H1 (cell line): ENCODE measurements at regions not wholly inside any gene's neighbourhood (a gene's known extent, or its start where the extent isn't known, plus 50 kb on each side); places are given as distances from the start of the nearest gene placed in this dataset.

Experiments used
- CTCF ChIA-PET: fragments of 300-600 bp; sonication (Branson Sonifier 250); formaldehyde crosslinking; loops from one replicate; lab custom pipeline; 2021; ENCODE audit not compliant: partially characterized antibody; lab: Charles Lee
- POLR2A ChIA-PET: fragments of 300-600 bp; sonication (Branson Sonifier 250); formaldehyde crosslinking; loops from one replicate; lab custom pipeline; 2021; ENCODE audit warnings: inconsistent platforms; ENCODE audit not compliant: partially characterized antibody; lab: Charles Lee
- DNase-seq, 2 experiments: peaks; one replicate each; pipeline versions ENCODE4 v3.0.0 to v3.0.0-alpha.2; 2010 to 2022; ENCODE audit warnings: low spot score in 2 of 2, low read depth in 1 of 2, mixed read lengths in 1 of 2
- FAIRE-seq: peaks from 2 replicates; lab custom pipeline; 2011; peaks lifted over from hg19 to GRCh38; lab: Jason Lieb, UNC
- H2AFZ ChIP-seq: 2 replicates; pipeline ENCODE4 v1.8.1; 2012; ENCODE audit warnings: low read length, inconsistent platforms
- H2AK5ac ChIP-seq: 2 replicates; pipeline ENCODE4 v1.6.1; 2013; ENCODE audit warnings: low read depth, low read length
- H2BK120ac ChIP-seq: replicated peaks from 2 replicates; pipeline ENCODE3; 2013; ENCODE audit warnings: low read depth, low read length, inconsistent platforms
- H2BK12ac ChIP-seq: 2 replicates; pipeline ENCODE4 v1.6.1; 2013; ENCODE audit warnings: low read depth, low read length
- H2BK15ac ChIP-seq: 2 replicates; pipeline ENCODE4 v1.6.1; 2013; ENCODE audit warnings: low read length
- H2BK20ac ChIP-seq: 2 replicates; pipeline ENCODE4 v1.6.1; 2013; ENCODE audit warnings: low read length
- H2BK5ac ChIP-seq: 2 replicates; pipeline ENCODE4 v1.6.1; 2013; ENCODE audit warnings: low read depth, low read length
- H3K14ac ChIP-seq: 2 replicates; pipeline ENCODE4 v1.6.1; 2013; ENCODE audit warnings: inconsistent platforms; ENCODE audit not compliant: insufficient read length
- H3K18ac ChIP-seq: 2 replicates; pipeline ENCODE4 v1.6.1; 2013; ENCODE audit warnings: low read length; ENCODE audit errors: extremely low read depth
- H3K23ac ChIP-seq: 2 replicates; pipeline ENCODE4 v1.6.1; 2013; ENCODE audit warnings: inconsistent platforms; ENCODE audit not compliant: insufficient read length
- H3K23me2 ChIP-seq: 2 replicates; pipeline ENCODE4 v1.6.1; 2013; ENCODE audit warnings: low read depth, low read length
- H3K27ac ChIP-seq: 2 replicates; pipeline ENCODE4 v1.6.1; 2011; ENCODE audit warnings: low read depth, low read length, inconsistent platforms
- H3K27me3 ChIP-seq, 4 experiments: replicated peaks in 1 of 4; 1 replicate in 1 of 4; 2 replicates in 3 of 4; pipeline versions ENCODE4 v1.6.1 to v1.8.1; 2011 to 2013; ENCODE audit warnings: low read length in 3 of 4, mild to moderate bottlenecking in 3 of 4, inconsistent platforms in 2 of 4, mixed read lengths in 2 of 4, moderate library complexity in 1 of 4; ENCODE audit not compliant: control insufficient read depth in 3 of 4, insufficient read depth in 3 of 4; ENCODE audit errors: extremely low read depth in 1 of 4
- H3K36me3 ChIP-seq, 4 experiments: 2 replicates each; pipeline versions ENCODE4 v1.6.1 to v1.8.1; 2011 to 2013; ENCODE audit warnings: mild to moderate bottlenecking in 4 of 4, low read length in 3 of 4, moderate library complexity in 2 of 4, control low read depth in 1 of 4, inconsistent platforms in 1 of 4; ENCODE audit not compliant: insufficient read depth in 4 of 4, control insufficient read depth in 2 of 4
- H3K4ac ChIP-seq: replicated peaks from 2 replicates; pipeline ENCODE3; 2013; ENCODE audit warnings: low read length, low read depth, mixed read lengths, inconsistent platforms; ENCODE audit not compliant: insufficient read length
- H3K4me1 ChIP-seq, 4 experiments: replicated peaks in 1 of 4; 1 replicate in 1 of 4; 2 replicates in 3 of 4; pipeline versions ENCODE4 v1.6.1 to v1.8.1; 2011 to 2013; ENCODE audit warnings: low read length in 3 of 4, inconsistent platforms in 2 of 4, mixed read lengths in 1 of 4; ENCODE audit not compliant: insufficient read depth in 4 of 4, control insufficient read depth in 3 of 4
- H3K4me2 ChIP-seq, 2 experiments: 2 replicates each; pipeline versions ENCODE4 v1.6.1 to v1.8.1; 2011 to 2013; ENCODE audit warnings: low read depth in 2 of 2, low read length in 2 of 2, control low read depth in 1 of 2, inconsistent platforms in 1 of 2, mild to moderate bottlenecking in 1 of 2; ENCODE audit not compliant: insufficient read depth in 1 of 2
- H3K4me3 ChIP-seq, 4 experiments: fragments of 200-600, 300-600 bp in 1 of 4; sonication (generic), shearing (Covaris generic), sonication (Bioruptor Twin) in 1 of 4; 2 replicates each; pipeline versions ENCODE4 v1.5.1 to v1.8.1; 2011 to 2016; ENCODE audit warnings: low read length in 4 of 4, low read depth in 3 of 4, control low read depth in 2 of 4, inconsistent platforms in 2 of 4, mild to moderate bottlenecking in 2 of 4, mixed read lengths in 1 of 4, moderate library complexity in 1 of 4; ENCODE audit not compliant: insufficient read depth in 2 of 4; ENCODE audit errors: extremely low read depth in 1 of 4
- H3K56ac ChIP-seq: replicated peaks from 2 replicates; pipeline ENCODE3; 2013; ENCODE audit warnings: low read depth, mild to moderate bottlenecking, mixed read lengths, low read length, inconsistent platforms; ENCODE audit not compliant: insufficient read length
- H3K79me1 ChIP-seq: 2 replicates; pipeline ENCODE4 v1.6.1; 2013; ENCODE audit warnings: low read depth, low read length, control low read depth
- H3K79me2 ChIP-seq, 2 experiments: 2 replicates each; pipeline versions ENCODE4 v1.6.1 to v1.8.1; 2012 to 2013; ENCODE audit warnings: low read length in 2 of 2, mild to moderate bottlenecking in 2 of 2, inconsistent platforms in 1 of 2; ENCODE audit not compliant: insufficient read depth in 2 of 2, control insufficient read depth in 1 of 2
- H3K9ac ChIP-seq, 4 experiments: replicated peaks in 1 of 4; 1 replicate in 1 of 4; 2 replicates in 3 of 4; pipeline versions ENCODE4 v1.6.1 to v1.8.1; 2011 to 2013; ENCODE audit warnings: low read depth in 3 of 4, low read length in 3 of 4, control low read depth in 2 of 4, mild to moderate bottlenecking in 2 of 4, moderate library complexity in 2 of 4, inconsistent platforms in 1 of 4; ENCODE audit errors: extremely low read depth in 1 of 4
- H3K9me3 ChIP-seq, 2 experiments: 2 replicates each; pipeline versions ENCODE4 v1.6.1 to v1.8.1; 2012 to 2013; ENCODE audit warnings: mild to moderate bottlenecking in 2 of 2, moderate library complexity in 2 of 2, control low read depth in 1 of 2, inconsistent platforms in 1 of 2, low read depth in 1 of 2, low read length in 1 of 2, mixed read lengths in 1 of 2; ENCODE audit not compliant: insufficient read depth in 2 of 2
- H4K20me1 ChIP-seq, 2 experiments: replicated peaks in 1 of 2; 2 replicates each; pipeline versions ENCODE3 to v1.8.1; 2011 to 2013; ENCODE audit warnings: inconsistent platforms in 2 of 2, low read length in 2 of 2, mild to moderate bottlenecking in 1 of 2; ENCODE audit not compliant: insufficient read depth in 2 of 2, control insufficient read depth in 1 of 2
- H4K5ac ChIP-seq: 2 replicates; pipeline ENCODE4 v1.6.1; 2013; ENCODE audit warnings: low read length, low read depth, mixed read lengths, inconsistent platforms; ENCODE audit not compliant: insufficient read length
- H4K8ac ChIP-seq: 2 replicates; pipeline ENCODE4 v1.8.0; 2013; ENCODE audit warnings: mild to moderate bottlenecking, moderate library complexity, low read length, inconsistent platforms; ENCODE audit not compliant: insufficient read depth; ENCODE audit errors: extremely low read depth
- H4K91ac ChIP-seq: replicated peaks from 2 replicates; pipeline ENCODE3; 2013; ENCODE audit warnings: low read length, mixed read lengths, inconsistent platforms; ENCODE audit not compliant: insufficient read length
- CHD2 ChIP-seq: IDR thresholded peaks from 2 replicates; pipeline ENCODE4 v1.6.1; 2012; ENCODE audit warnings: low read length, improper control_type of control experiment
- CREB1 ChIP-seq: IDR thresholded peaks from 2 replicates; pipeline ENCODE4 v1.6.1; 2012; ENCODE audit warnings: inconsistent platforms
- CTBP2 ChIP-seq: IDR thresholded peaks from 2 replicates; pipeline ENCODE4 v1.7.0; 2011; ENCODE audit warnings: borderline replicate concordance, mild to moderate bottlenecking, moderate library complexity, mixed read lengths, low read length; ENCODE audit not compliant: insufficient read depth, insufficient read length
- JUN ChIP-seq: IDR thresholded peaks from 2 replicates; pipeline ENCODE4 v1.6.1; 2011; ENCODE audit warnings: low read depth, mild to moderate bottlenecking, improper control_type of control experiment, low read length
- KDM1A ChIP-seq: fragments of 200-600, 300-600 bp; sonication (generic); IDR thresholded peaks from 2 replicates; pipeline ENCODE4 v1.7.1; 2016; ENCODE audit warnings: mild to moderate bottlenecking, low read length, borderline replicate concordance
- KDM4A ChIP-seq: IDR thresholded peaks from one replicate; pipeline ENCODE4 v1.7.1; 2012; ENCODE audit warnings: low read depth, mild to moderate bottlenecking, moderate library complexity, low read length, inconsistent platforms; ENCODE audit not compliant: severe bottlenecking
- KDM5A ChIP-seq: fragments of 200-600 bp; IDR thresholded peaks from 2 replicates; pipeline ENCODE4 v1.7.1; 2012; ENCODE audit warnings: mild to moderate bottlenecking, low read length, inconsistent platforms, mixed read lengths
- RNF2 ChIP-seq: fragments of 200-900, 300-1000 bp; sonication (generic); IDR thresholded peaks from 2 replicates; pipeline ENCODE4 v1.7.1; 2016; ENCODE audit warnings: borderline replicate concordance, low read depth, mild to moderate bottlenecking, antibody characterized with exemption, low read length; ENCODE audit not compliant: poor library complexity, severe bottlenecking; ENCODE audit errors: missing control alignments
- SIX5 ChIP-seq: IDR thresholded peaks from 2 replicates; pipeline ENCODE4 v1.6.1; 2011; ENCODE audit warnings: mild to moderate bottlenecking, low read depth, low read length
- SP2 ChIP-seq: IDR thresholded peaks from 2 replicates; pipeline ENCODE4 v1.6.1; 2012; ENCODE audit warnings: mild to moderate bottlenecking, low read length, inconsistent platforms
- SUZ12 ChIP-seq: fragments of 200-600 bp; sonication (generic); IDR thresholded peaks from 2 replicates; pipeline ENCODE4 v1.6.1; 2012; ENCODE audit warnings: mild to moderate bottlenecking, inconsistent platforms, low read length, moderate library complexity, mixed read lengths
- TBP ChIP-seq: IDR thresholded peaks from 2 replicates; pipeline ENCODE4 v1.6.1; 2011; ENCODE audit warnings: low read depth, low read length, improper control_type of control experiment
- YY1 ChIP-seq: IDR thresholded peaks from 2 replicates; pipeline ENCODE4 v1.6.1; 2011; ENCODE audit warnings: low read depth, mild to moderate bottlenecking, low read length
- WGBS, 2 experiments: shearing (Covaris generic) in 1 of 2; methylation state at CpG; one replicate each; pipeline versions ENCODE4 v1.1.6 to v1.1.7; 2013 to 2015; ENCODE audit warnings: low lambda C conversion rate in 2 of 2, mixed read lengths in 2 of 2, inconsistent platforms in 1 of 2, low coverage in 1 of 2, missing lambda C conversion rate in 1 of 2; ENCODE audit not compliant: insufficient replicate concordance in 2 of 2, insufficient coverage in 1 of 2, insufficient read length in 1 of 2; ENCODE audit errors: extremely low coverage in 1 of 2, missing lambda C conversion rate in 1 of 2; 5-methylcytosine and 5-hydroxymethylcytosine counted together
- TF ChIP-seq, protein P1 (sequence below): IDR thresholded peaks from 2 replicates; pipeline ENCODE4 v1.6.1; 2011; ENCODE audit warnings: low read depth, mild to moderate bottlenecking, low read length; ENCODE audit not compliant: insufficient read depth

DNA sequence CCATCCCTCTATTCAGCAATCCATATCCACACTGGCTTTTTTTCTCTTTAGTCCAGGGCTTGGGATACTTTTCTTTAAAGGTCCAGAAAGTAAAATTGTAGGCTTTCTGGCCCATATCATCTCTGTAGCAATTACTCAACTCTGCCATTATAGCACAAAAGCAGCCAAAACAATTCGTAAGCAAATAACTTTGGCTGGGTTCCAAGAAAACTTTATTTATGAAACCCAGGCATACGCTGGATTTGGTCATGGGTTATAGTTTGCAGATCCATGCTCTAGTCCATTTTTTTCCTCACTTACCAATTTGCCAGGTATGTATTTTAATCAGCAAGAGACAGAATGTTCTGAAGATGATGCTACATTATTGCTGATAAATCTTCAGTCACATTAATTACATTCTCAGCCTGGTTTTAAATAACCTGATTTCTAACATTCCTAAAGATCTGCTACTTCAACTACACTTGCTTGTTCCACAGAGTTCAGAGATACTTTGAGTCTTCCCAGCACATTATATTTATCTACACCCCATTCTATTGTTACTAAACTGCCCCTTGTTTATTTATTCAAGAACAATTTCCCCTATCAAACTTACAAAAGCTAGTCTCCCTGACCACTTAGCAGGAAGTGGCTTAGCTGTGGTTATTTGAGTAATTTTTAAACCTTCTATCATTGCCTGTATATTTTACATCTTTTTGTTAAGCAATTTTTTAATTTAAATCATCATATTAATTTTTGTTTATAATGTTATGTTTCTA is 161.0 kb downstream of the ISL1 start:
- H4K91ac ChIP-seq = no peak overlapping the region
- H4K5ac ChIP-seq = no peak overlapping the region
- H2BK20ac ChIP-seq = no peak overlapping the region
- H4K20me1 ChIP-seq = no peaks in the 10 kb centered on the region
- no peaks in the 10 kb centered on the region for H3K23me2 ChIP-seq
- no peaks in the 10 kb centered on the region for H3K27me3 ChIP-seq
- no peak overlapping the region for H2BK120ac ChIP-seq
- no peak overlapping the region for H4K8ac ChIP-seq
- no peaks in the 10 kb centered on the region for H3K79me1 ChIP-seq
- H2AK5ac ChIP-seq = no peak overlapping the region
- H3K56ac ChIP-seq = no peak overlapping the region
- H3K4ac ChIP-seq = no peak overlapping the region
- no peak overlapping the region for H2AFZ ChIP-seq
- no peak overlapping the region for H3K4me3 ChIP-seq
- H2BK5ac ChIP-seq = no peak overlapping the region
- H3K79me2 ChIP-seq = no peaks in the 10 kb centered on the region
- ChIA-PET CTCF (no interaction called here), POLR2A (no interaction called here)
- no peak overlapping the region for H3K4me2 ChIP-seq
- WGBS, 2 experiments = 97% methylated on average over 2 of the region's 2 CpGs; no CpG with 5 or more reads in 1 of the 2 experiments
- H3K18ac ChIP-seq = no peak overlapping the region
- no peak overlapping the region for H3K23ac ChIP-seq
- no peak overlapping the region for H3K27ac ChIP-seq
- no peak overlapping the region for H3K14ac ChIP-seq
- H3K9me3 ChIP-seq = no peaks in the 10 kb centered on the region
- no peaks in the 10 kb centered on the region for H3K4me1 ChIP-seq
- H2BK15ac ChIP-seq = no peak overlapping the region
- H2BK12ac ChIP-seq = no peak overlapping the region
- DNase-seq (no peak), FAIRE-seq (no peak)
- no peak overlapping the region for H3K9ac ChIP-seq
- no peaks in the 10 kb centered on the region for H3K36me3 ChIP-seq
- TF ChIP-seq CREB1 (no peak), YY1 (no peak), RNF2 (no peak), KDM4A (no peak), CTBP2 (no peak), TBP (no peak), KDM5A (no peak), CHD2 (no peak), SP2 (no peak), SUZ12 (no peak), KDM1A (no peak), JUN (no peak), SIX5 (no peak)
- TF ChIP-seq, protein P1, sequence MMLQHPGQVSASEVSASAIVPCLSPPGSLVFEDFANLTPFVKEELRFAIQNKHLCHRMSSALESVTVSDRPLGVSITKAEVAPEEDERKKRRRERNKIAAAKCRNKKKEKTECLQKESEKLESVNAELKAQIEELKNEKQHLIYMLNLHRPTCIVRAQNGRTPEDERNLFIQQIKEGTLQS = no peak
